ENCODE measurements at regions not wholly inside any gene's neighbourhood (a gene's known extent, or its start where the extent isn't known, plus 50 kb on each side); places are given as distances from the start of the nearest gene placed in this dataset.

DNA sequence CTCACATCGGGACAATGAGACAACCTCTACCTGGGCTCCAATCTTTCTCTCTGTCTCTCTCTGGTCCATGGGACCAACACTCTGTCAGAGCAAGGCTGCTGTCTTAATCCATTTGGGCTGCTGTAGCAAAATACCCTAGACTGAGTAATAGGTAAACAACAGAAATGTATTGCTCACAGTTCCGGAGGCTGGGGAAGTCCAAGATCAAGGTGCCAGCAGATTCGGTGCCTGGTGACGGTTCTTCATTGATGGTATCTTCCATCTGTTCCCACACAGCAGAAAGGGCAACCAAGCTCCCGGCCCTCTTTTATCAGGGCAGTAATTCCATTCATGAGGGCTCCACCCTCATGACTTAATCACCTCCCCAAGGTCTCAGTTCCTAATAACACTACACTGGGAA is 61.3 kb upstream of the SPOCK1 start:
- ChIA-PET CTCF (ENCODE audit: low intra/inter-chr PET ratio, low total read pairs) (no interaction called here), POLR2A (no interaction called here)
- Histone ChIP-seq H2AFZ (ENCODE audit: low read length) (no peak overlapping the region), H3K4me2 (ENCODE audit: low read depth, low read length) (no peak overlapping the region), H3K27me3 (ENCODE audit: control insufficient read depth in 1 of 2, insufficient read depth in 2 of 2, low read length in 2 of 2) (peaks cover 0 to 17% of the 10 kb centered on the region in 2 experiments; a peak in 3 of 5 replicates), H3K9ac (ENCODE audit: insufficient read depth, low read depth, low read length) (no peak overlapping the region), H3K79me2 (ENCODE audit: insufficient read depth, low read length) (no peaks in the 10 kb centered on the region), H3K4me3 (replicated peaks in 1 of 3; ENCODE audit: insufficient read depth in 1 of 3, low read depth in 2 of 3, low read length in 3 of 3) (no peak overlapping the region), H3K36me3 (replicated peaks in 1 of 2; ENCODE audit: control insufficient read depth in 1 of 2, insufficient read depth in 2 of 2, low read length in 2 of 2) (no peaks in the 10 kb centered on the region), H3K4me1 (ENCODE audit: insufficient read depth, low read length) (no peaks in the 10 kb centered on the region), H4K20me1 (ENCODE audit: insufficient read depth, low read length) (no peaks in the 10 kb centered on the region; the same call in 1 of the 2 replicates), H3K27ac (ENCODE audit: extremely low read length, insufficient read depth, low read length) (no peak overlapping the region), H3K9me3 (ENCODE audit: low read length) (no peaks in the 10 kb centered on the region)
- BruUV-seq (replicated peaks) = no TSS peak
- TF ChIP-seq ZKSCAN5 (CRISPR knock-in tag; IDR thresholded peaks at IDR 0.05) = no peak
- TF ChIP-seq, protein P1, sequence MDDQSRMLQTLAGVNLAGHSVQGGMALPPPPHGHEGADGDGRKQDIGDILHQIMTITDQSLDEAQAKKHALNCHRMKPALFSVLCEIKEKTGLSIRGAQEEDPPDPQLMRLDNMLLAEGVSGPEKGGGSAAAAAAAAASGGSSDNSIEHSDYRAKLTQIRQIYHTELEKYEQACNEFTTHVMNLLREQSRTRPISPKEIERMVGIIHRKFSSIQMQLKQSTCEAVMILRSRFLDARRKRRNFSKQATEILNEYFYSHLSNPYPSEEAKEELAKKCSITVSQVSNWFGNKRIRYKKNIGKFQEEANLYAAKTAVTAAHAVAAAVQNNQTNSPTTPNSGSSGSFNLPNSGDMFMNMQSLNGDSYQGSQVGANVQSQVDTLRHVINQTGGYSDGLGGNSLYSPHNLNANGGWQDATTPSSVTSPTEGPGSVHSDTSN (CRISPR knock-in tag; IDR thresholded peaks at IDR 0.05; ENCODE audit: borderline replicate concordance) = no peak
- no peak for TF ChIP-seq ZNF260 (CRISPR knock-in tag; IDR thresholded peaks at IDR 0.05; ENCODE audit: borderline replicate concordance, low read depth)
- no peak for TF ChIP-seq POLR2G (IDR thresholded peaks at IDR 0.05; ENCODE audit: low read depth, low read length)
- TF ChIP-seq MXD3 (CRISPR knock-in tag; IDR thresholded peaks at IDR 0.05) = no peak
- TF ChIP-seq ZNF652 (CRISPR knock-in tag; IDR thresholded peaks at IDR 0.05; ENCODE audit: borderline replicate concordance, low read depth) = no peak
- TF ChIP-seq ZNF557 (CRISPR knock-in tag; IDR thresholded peaks at IDR 0.05) = no peak
- no peak for TF ChIP-seq SIX4 (CRISPR knock-in tag; IDR thresholded peaks at IDR 0.05)
- no peak for TF ChIP-seq NR1H2 (CRISPR knock-in tag; IDR thresholded peaks at IDR 0.05; ENCODE audit: borderline replicate concordance, low read depth)
- no peak for TF ChIP-seq AHR (CRISPR knock-in tag; IDR thresholded peaks at IDR 0.05)
- no peak for TF ChIP-seq ZNF446 (CRISPR knock-in tag; IDR thresholded peaks at IDR 0.05)
- TF ChIP-seq ZNF670 (CRISPR knock-in tag; IDR thresholded peaks at IDR 0.05; ENCODE audit: borderline replicate concordance) = no peak
- no peak for TF ChIP-seq NRL (CRISPR knock-in tag; IDR thresholded peaks at IDR 0.05; ENCODE audit: borderline replicate concordance)
- TF ChIP-seq ZNF737 (CRISPR knock-in tag; IDR thresholded peaks at IDR 0.05; ENCODE audit: borderline replicate concordance) = no peak
- intact Hi-C loops (cut with micrococcal nuclease; ENCODE audit: unreplicated experiment) = no loop called here
- 1% methylated on average over 5 of the region's 5 CpGs for WGBS (ENCODE audit: low lambda C conversion rate)
- FAIRE-seq (no peak), ATAC-seq (no peak), DNase-seq (ENCODE audit: low spot score) (no peak)
- in situ Hi-C loops (cut with HindIII; ENCODE audit: extremely low pct_ligation_motif_present, low pct_unique_long_range_greater_than_20kb) = no loop called here

Measured in HepG2 (cell line).